ENCODE measurements at regions not wholly inside any gene's neighbourhood (a gene's known extent, or its start where the extent isn't known, plus 50 kb on each side); places are given as distances from the start of the nearest gene placed in this dataset. TPM values are rescaled to one million over a fixed set of nuclear protein-coding genes. Genes with fewer than 3 reads are reported as not detected.

Small RNA genes lying in the stretch of these regions (small RNA-seq; reads per million reads assigned to genes)
- gene LINC00328-2P (ENCODE audit: low replicate concordance) (not detected), gene RNA5SP24 (ENCODE audit: low replicate concordance) (not detected), gene RNU6-55P (ENCODE audit: low replicate concordance) (not detected), gene RNU6-76P (ENCODE audit: low replicate concordance) (not detected)

Measured in GM23338 (cell line).